HUES64 (cell line): ENCODE measurements at regions not wholly inside any gene's neighbourhood (a gene's known extent, or its start where the extent isn't known, plus 50 kb on each side); places are given as distances from the start of the nearest gene placed in this dataset.

ENCODE experiments used
- H3K27ac ChIP-seq: 2 replicates; pipeline ENCODE4 v1.7.0; 2013; ENCODE audit warnings: low read depth, low read length, inconsistent platforms
- H3K27me3 ChIP-seq: 2 replicates; pipeline ENCODE4 v1.6.1; 2013; ENCODE audit warnings: mild to moderate bottlenecking, low read length; ENCODE audit not compliant: insufficient read depth
- H3K36me3 ChIP-seq: 2 replicates; pipeline ENCODE4 v1.6.1; 2013; ENCODE audit warnings: mild to moderate bottlenecking, low read length; ENCODE audit not compliant: insufficient read depth
- H3K4me1 ChIP-seq: 2 replicates; pipeline ENCODE4 v1.6.1; 2013; ENCODE audit warnings: mild to moderate bottlenecking, low read length, moderate library complexity; ENCODE audit not compliant: insufficient read depth
- H3K4me3 ChIP-seq: 2 replicates; pipeline ENCODE4 v1.5.1; 2013; ENCODE audit warnings: mild to moderate bottlenecking, low read length, moderate library complexity
- H3K9ac ChIP-seq: 2 replicates; pipeline ENCODE4 v1.6.1; 2013; ENCODE audit warnings: mild to moderate bottlenecking, low read depth, low read length
- H3K9me3 ChIP-seq: 2 replicates; pipeline ENCODE4 v1.6.1; 2013; ENCODE audit warnings: low read depth, low read length; ENCODE audit not compliant: insufficient read depth
- WGBS: fragments of 150-250, 120-280 bp; methylation state at CpG from one replicate; pipeline ENCODE4 v1.1.7; 2013; ENCODE audit warnings: missing lambda C conversion rate; 5-methylcytosine and 5-hydroxymethylcytosine counted together

DNA sequence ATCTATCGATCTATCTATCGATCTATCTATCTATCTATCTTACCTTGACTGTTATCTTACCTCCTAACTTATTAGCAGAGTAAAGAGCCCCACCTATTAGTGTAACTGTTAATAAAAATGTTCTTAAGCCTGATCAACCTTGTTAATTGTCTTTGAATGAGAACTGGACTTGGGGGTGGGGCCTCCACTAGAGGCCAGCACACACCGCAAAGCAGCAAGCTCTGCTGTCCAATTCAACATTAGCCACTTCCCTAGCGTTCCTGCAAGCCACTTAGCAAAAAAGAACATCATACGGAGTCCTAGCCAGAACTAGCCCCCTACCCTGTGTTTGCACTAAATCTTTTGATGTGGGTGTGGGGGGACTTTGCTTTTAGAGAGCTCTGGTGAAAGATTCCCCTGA, 515.8 kb downstream of the KDM4C start:
- Histone ChIP-seq H3K9ac (no peak overlapping the region), H3K27ac (no peak overlapping the region), H3K4me1 (no peaks in the 10 kb centered on the region), H3K9me3 (no peaks in the 10 kb centered on the region), H3K36me3 (no peaks in the 10 kb centered on the region), H3K27me3 (no peaks in the 10 kb centered on the region), H3K4me3 (no peak overlapping the region)
- WGBS = 70% methylated on average over 5 of the region's 5 CpGs

DNA sequence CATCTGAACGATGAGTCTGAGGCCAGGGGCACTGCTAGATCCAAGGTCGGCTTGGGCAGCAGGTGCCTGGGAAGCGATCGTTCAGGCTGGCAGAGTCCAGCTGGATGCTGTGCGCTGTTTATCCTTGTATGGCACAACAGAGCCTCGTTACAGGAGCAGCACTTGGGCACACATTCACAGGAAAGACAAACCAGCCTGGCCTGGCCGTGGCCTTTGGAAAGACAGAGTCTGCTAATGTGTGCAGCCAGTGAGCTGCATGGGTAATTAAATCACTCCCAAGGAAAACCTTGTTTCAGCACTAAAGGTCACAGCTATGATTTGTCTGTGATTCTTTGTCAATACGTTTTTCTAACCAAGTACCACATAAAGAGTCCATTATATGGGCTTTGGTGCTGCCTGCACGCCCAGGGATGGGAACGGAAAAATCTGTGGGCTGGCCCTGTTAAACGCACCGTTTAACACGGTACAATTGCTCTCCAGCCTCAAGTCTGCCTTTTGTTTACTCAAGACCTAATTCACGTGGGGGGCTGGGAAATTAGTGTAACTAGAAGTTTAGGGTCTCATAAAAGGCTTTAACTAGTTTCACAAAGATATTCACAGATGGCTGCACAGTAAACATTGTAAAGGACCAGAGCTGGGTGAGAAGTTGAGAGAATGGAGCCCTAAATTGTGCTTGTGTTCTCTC, 509.3 kb downstream of the KDM4C start:
- no peaks in the 10 kb centered on the region for H3K36me3 ChIP-seq
- H3K27me3 ChIP-seq = no peaks in the 10 kb centered on the region
- H3K9ac ChIP-seq = no peak overlapping the region
- H3K4me3 ChIP-seq = no peak overlapping the region
- H3K9me3 ChIP-seq = no peaks in the 10 kb centered on the region
- H3K27ac ChIP-seq = no peak overlapping the region
- WGBS = 88% methylated on average over 14 of the region's 14 CpGs
- H3K4me1 ChIP-seq = 0 out of 2 replicates have a peak, but pooled peaks cover 11% of the 10 kb centered on the region

DNA sequence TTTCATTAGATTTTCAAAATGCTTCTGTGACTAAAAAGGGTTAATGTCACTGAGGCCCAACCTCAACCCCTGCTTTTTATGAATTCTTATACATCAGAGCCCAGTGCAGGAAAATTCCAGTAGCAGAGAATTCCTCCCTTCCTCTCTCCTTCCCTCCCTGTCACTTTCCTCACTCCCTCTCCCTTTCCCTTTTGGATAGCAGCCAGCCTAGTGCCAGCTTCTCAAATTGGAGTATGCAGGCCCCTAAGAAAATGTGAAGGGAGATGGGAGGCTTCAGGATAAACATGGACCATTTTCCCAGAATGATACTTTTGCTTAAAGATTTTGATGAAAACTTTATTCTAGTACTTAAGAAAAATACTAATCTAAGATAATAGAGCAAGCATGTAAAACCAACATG, 507.4 kb downstream of the KDM4C start:
- no peak overlapping the region for H3K27ac ChIP-seq
- no peak overlapping the region for H3K4me3 ChIP-seq
- 0 out of 2 replicates have a peak, but pooled peaks cover 11% of the 10 kb centered on the region for H3K4me1 ChIP-seq
- no peaks in the 10 kb centered on the region for H3K27me3 ChIP-seq
- no peaks in the 10 kb centered on the region for H3K9me3 ChIP-seq
- H3K36me3 ChIP-seq = no peaks in the 10 kb centered on the region
- no peak overlapping the region for H3K9ac ChIP-seq

- H3K27ac ChIP-seq = no peak overlapping the region
- no peaks in the 10 kb centered on the region for H3K36me3 ChIP-seq
- no peaks in the 10 kb centered on the region for H3K27me3 ChIP-seq
- H3K4me1 ChIP-seq = no peaks in the 10 kb centered on the region
- no peak overlapping the region for H3K9ac ChIP-seq
- no peaks in the 10 kb centered on the region for H3K9me3 ChIP-seq
- no peak overlapping the region for H3K4me3 ChIP-seq
- WGBS = 94% methylated on average over 6 of the region's 6 CpGs
Observed at GRCh38 chr9:7259544-7260241, 501.9 kb downstream of the KDM4C start.

DNA sequence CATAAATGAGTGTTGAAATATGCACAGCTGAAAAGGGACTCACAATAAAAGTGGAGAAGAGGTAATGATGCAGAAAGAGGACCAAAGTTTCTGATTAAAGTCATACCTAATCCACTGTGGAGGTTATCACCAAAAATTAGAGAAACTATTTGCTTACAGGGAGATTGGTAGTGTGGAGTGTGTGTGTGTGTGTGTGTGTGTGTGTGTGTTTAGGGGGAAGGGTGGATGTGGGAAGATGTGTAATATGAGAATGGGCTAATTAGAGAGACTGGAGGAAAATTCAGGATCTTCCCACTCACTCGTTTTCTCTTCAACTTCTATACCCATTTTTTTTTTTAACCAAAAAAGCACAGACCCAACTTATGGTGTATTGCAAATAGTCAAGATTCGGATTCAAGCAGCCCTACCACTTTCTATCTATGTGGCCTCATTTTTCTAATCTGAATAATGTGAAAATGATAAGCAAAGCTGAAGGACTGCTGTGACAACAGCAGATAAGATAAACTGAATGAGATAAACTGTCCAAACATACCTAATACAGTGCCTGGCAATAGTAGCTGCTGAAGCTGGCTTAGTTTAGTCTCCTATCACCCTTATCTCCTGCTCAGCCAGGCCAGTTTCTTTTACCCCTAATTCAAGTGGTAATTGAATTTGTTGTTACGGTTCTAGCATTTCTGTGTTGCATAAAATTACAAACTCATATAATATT, 501.1 kb downstream of the KDM4C start:
- H3K4me1 ChIP-seq = no peaks in the 10 kb centered on the region
- 86% methylated on average over 1 of the region's 3 CpGs for WGBS

GRCh38 chr9:7246917-7247522, 489.2 kb downstream of the KDM4C start:
- WGBS = 86% methylated on average over 3 of the region's 3 CpGs
- no peaks in the 10 kb centered on the region; the same call in 1 of the 2 replicates for H3K4me1 ChIP-seq
- no peak overlapping the region for H3K27ac ChIP-seq
- H3K27me3 ChIP-seq = no peaks in the 10 kb centered on the region
- no peak overlapping the region for H3K9ac ChIP-seq
- H3K4me3 ChIP-seq = no peak overlapping the region
- H3K36me3 ChIP-seq = no peaks in the 10 kb centered on the region
- H3K9me3 ChIP-seq = no peaks in the 10 kb centered on the region

More for the DNA sequence above, 501.1 kb downstream of the KDM4C start:
- Histone ChIP-seq H3K4me3 (no peak overlapping the region), H3K27me3 (no peaks in the 10 kb centered on the region), H3K9ac (no peak overlapping the region), H3K36me3 (no peaks in the 10 kb centered on the region), H3K9me3 (no peaks in the 10 kb centered on the region), H3K27ac (no peak overlapping the region)

DNA sequence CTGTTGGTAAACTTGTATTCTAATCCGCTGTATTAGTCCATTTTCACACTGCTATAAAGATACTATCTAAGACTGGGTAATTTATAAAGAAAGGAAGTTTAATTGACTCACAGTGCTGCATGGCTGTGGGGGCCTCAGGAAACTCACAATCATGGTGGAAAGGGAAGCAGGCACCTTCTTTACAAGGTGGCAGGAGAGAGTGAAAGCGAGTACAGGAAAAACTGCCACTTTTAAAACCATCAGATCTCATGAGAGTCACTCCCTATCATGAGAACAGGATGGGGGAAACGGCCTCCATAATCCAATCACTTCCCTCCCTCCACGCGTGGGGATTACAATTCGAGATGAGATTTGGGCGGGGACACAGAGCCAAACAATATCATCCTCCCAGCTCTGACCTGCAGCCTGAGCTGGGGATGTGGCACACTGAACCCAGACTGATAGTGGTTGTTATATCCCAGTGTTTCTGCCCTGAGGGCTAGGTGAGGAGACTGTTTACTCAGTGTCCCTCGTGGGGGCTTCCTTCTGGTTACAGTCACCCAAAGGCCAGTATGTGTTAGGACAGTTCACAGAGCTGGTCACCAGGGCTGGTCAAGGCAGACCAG, 488.3 kb downstream of the KDM4C start:
- Histone ChIP-seq H3K4me3 (no peak overlapping the region), H3K36me3 (no peaks in the 10 kb centered on the region), H3K4me1 (peaks cover 8% of the 10 kb centered on the region), H3K9ac (no peak overlapping the region), H3K9me3 (no peaks in the 10 kb centered on the region), H3K27me3 (no peaks in the 10 kb centered on the region), H3K27ac (no peak overlapping the region)
- 92% methylated on average over 7 of the region's 8 CpGs for WGBS

DNA sequence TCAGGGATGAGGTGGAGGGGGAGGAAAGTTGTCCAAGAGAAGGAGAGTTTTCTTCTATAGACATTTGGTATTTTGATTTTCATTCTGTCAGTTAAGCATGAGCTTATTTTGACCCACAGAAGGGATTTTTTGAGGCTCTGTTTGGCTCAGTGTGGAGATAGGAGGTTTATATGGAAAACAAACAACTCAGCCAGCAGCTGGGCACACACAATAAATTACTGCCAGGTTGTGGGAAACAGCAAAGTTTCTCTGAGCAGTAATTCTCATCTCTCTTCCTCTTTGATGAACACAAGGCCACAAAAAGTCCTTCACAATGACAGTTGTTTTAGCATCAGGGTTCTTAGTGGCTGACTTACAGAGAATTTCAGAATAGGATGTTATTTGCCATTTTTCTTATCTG, 486.1 kb downstream of the KDM4C start:
- H3K9ac ChIP-seq = no peak overlapping the region
- H3K4me3 ChIP-seq = no peak overlapping the region
- no peaks in the 10 kb centered on the region for H3K9me3 ChIP-seq
- peaks cover 30% of the 10 kb centered on the region for H3K4me1 ChIP-seq
- H3K36me3 ChIP-seq = no peaks in the 10 kb centered on the region
- no peak overlapping the region for H3K27ac ChIP-seq
- H3K27me3 ChIP-seq = no peaks in the 10 kb centered on the region

GRCh38 chr9:7242126-7242525, 484.4 kb downstream of the KDM4C start:
- H3K9ac ChIP-seq = no peak overlapping the region
- 97% methylated on average over 1 of the region's 1 CpG for WGBS
- H3K36me3 ChIP-seq = no peaks in the 10 kb centered on the region
- no peaks in the 10 kb centered on the region for H3K9me3 ChIP-seq
- H3K4me3 ChIP-seq = no peak overlapping the region
- no peak overlapping the region for H3K27ac ChIP-seq
- no peaks in the 10 kb centered on the region for H3K27me3 ChIP-seq
- peaks cover 40% of the 10 kb centered on the region for H3K4me1 ChIP-seq

DNA sequence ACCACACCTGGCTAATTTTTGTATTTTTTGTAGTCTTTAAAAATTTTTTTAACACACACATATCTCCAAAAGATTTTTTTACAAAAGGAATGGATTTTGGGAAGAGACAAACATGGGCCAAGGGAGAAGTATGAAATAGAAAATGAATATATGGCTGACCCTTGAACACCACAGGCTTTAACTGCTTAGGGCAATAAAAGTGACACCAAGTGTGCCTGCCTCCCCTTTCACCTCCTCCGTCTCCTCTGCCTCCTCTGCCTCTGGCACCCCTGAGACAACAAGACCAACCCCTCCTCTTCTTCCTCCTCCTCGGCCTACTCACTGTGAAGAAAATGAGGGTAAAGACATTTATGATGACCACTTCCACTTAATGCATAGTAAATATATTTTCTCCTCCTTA, 483.9 kb downstream of the KDM4C start:
- no peak overlapping the region for H3K4me3 ChIP-seq
- no peaks in the 10 kb centered on the region for H3K9me3 ChIP-seq
- H3K27ac ChIP-seq = peak overlapping the region; percentile 94; the same call in 1 of the 2 replicates
- H3K9ac ChIP-seq = no peak overlapping the region
- peaks cover 40% of the 10 kb centered on the region for H3K4me1 ChIP-seq
- no peaks in the 10 kb centered on the region for H3K36me3 ChIP-seq
- H3K27me3 ChIP-seq = no peaks in the 10 kb centered on the region
- WGBS = 84% methylated on average over 1 of the region's 2 CpGs
